H9 (cell line): ENCODE measurements at regions not wholly inside any gene's neighbourhood (a gene's known extent, or its start where the extent isn't known, plus 50 kb on each side); places are given as distances from the start of the nearest gene placed in this dataset.

ENCODE experiments used
- DNase-seq: peaks from one replicate; pipeline ENCODE4 v3.0.0-alpha.2; 2017
- H2AFZ ChIP-seq: one replicate; pipeline ENCODE4 v1.6.1; 2013; ENCODE audit warnings: mild to moderate bottlenecking, low read length, control low read depth, moderate library complexity
- H2AK5ac ChIP-seq: 2 replicates; pipeline ENCODE4 v1.6.1; 2013; ENCODE audit warnings: low read length, control low read depth, mixed read lengths; ENCODE audit not compliant: insufficient read length
- H2BK120ac ChIP-seq: one replicate; pipeline ENCODE4 v1.6.1; 2013; ENCODE audit warnings: low read depth, mild to moderate bottlenecking, low read length, control low read depth, inconsistent platforms; ENCODE audit not compliant: poor library complexity, severe bottlenecking
- H2BK12ac ChIP-seq: 2 replicates; pipeline ENCODE4 v1.6.1; 2013; ENCODE audit warnings: low read length, control low read depth, mixed read lengths, low read depth; ENCODE audit not compliant: insufficient read length
- H2BK15ac ChIP-seq: 2 replicates; pipeline ENCODE4 v1.6.1; 2013; ENCODE audit warnings: low read depth, low read length, control low read depth
- H2BK20ac ChIP-seq: one replicate; pipeline ENCODE4 v1.6.1; 2013; ENCODE audit warnings: low read depth, mild to moderate bottlenecking, low read length, control low read depth, inconsistent platforms; ENCODE audit not compliant: poor library complexity, severe bottlenecking
- H2BK5ac ChIP-seq: 2 replicates; pipeline ENCODE4 v1.6.1; 2013; ENCODE audit warnings: low read length, control low read depth, mixed read lengths; ENCODE audit not compliant: insufficient read length
- H3K14ac ChIP-seq: 2 replicates; pipeline ENCODE4 v1.6.1; 2013; ENCODE audit warnings: low read length, control low read depth; ENCODE audit not compliant: insufficient read depth
- H3K18ac ChIP-seq: 2 replicates; pipeline ENCODE4 v1.6.1; 2013; ENCODE audit warnings: low read depth, mild to moderate bottlenecking, mixed read lengths, low read length, control low read depth; ENCODE audit not compliant: insufficient read length
- H3K23ac ChIP-seq: 2 replicates; pipeline ENCODE4 v1.6.1; 2013; ENCODE audit warnings: low read length, control low read depth, mixed read lengths, low read depth; ENCODE audit not compliant: insufficient read length
- H3K23me2 ChIP-seq: 2 replicates; pipeline ENCODE4 v1.6.1; 2013; ENCODE audit warnings: low read depth, mild to moderate bottlenecking, mixed read lengths, low read length, control low read depth; ENCODE audit not compliant: insufficient read length, poor library complexity, severe bottlenecking
- H3K27ac ChIP-seq: 2 replicates; pipeline ENCODE4 v1.5.1; 2013; ENCODE audit warnings: low read length, control low read depth, mixed read lengths, low read depth; ENCODE audit not compliant: insufficient read length
- H3K27me3 ChIP-seq: 2 replicates; pipeline ENCODE4 v1.6.1; 2013; ENCODE audit warnings: low read length, control low read depth, inconsistent platforms; ENCODE audit not compliant: insufficient read depth
- H3K4ac ChIP-seq: 2 replicates; pipeline ENCODE4 v1.6.1; 2013; ENCODE audit warnings: low read depth, mild to moderate bottlenecking, control low read depth, inconsistent platforms, low read length, moderate library complexity
- H3K4me1 ChIP-seq: 2 replicates; pipeline ENCODE4 v1.6.1; 2013; ENCODE audit warnings: low read length, control low read depth, inconsistent platforms; ENCODE audit not compliant: insufficient read depth
- H3K4me2 ChIP-seq: 2 replicates; pipeline ENCODE4 v1.6.1; 2013; ENCODE audit warnings: low read length, control low read depth, mixed read lengths; ENCODE audit not compliant: insufficient read length, insufficient read depth
- H3K56ac ChIP-seq: 2 replicates; pipeline ENCODE4 v1.6.1; 2013; ENCODE audit warnings: low read depth, mild to moderate bottlenecking, mixed read lengths, low read length, control low read depth; ENCODE audit not compliant: insufficient read length
- H3K79me1 ChIP-seq: 2 replicates; pipeline ENCODE4 v1.6.1; 2013; ENCODE audit warnings: low read depth, mild to moderate bottlenecking, moderate library complexity, low read length, control low read depth, inconsistent platforms; ENCODE audit not compliant: insufficient read depth, poor library complexity, severe bottlenecking
- H3K79me2 ChIP-seq: 2 replicates; pipeline ENCODE4 v1.6.1; 2013; ENCODE audit warnings: low read length, control low read depth, inconsistent platforms; ENCODE audit not compliant: insufficient read depth
- H3K9ac ChIP-seq: 2 replicates; pipeline ENCODE4 v1.6.1; 2013; ENCODE audit warnings: low read length, control low read depth, mixed read lengths; ENCODE audit not compliant: insufficient read length; ENCODE audit errors: extremely low read depth
- H3K9me3 ChIP-seq: one replicate; pipeline ENCODE4 v1.6.1; 2013; ENCODE audit warnings: low read depth, low read length, inconsistent platforms; ENCODE audit not compliant: control insufficient read depth
- H3T11ph ChIP-seq: one replicate; pipeline ENCODE4 v1.6.1; 2013; ENCODE audit warnings: mild to moderate bottlenecking, low read length, control low read depth, inconsistent platforms
- H4K20me1 ChIP-seq: one replicate; pipeline ENCODE4 v1.6.1; 2013; ENCODE audit not compliant: control insufficient read depth, insufficient read length, insufficient read depth
- H4K5ac ChIP-seq: 2 replicates; pipeline ENCODE4 v1.6.1; 2013; ENCODE audit warnings: low read depth, mild to moderate bottlenecking, mixed read lengths, low read length, control low read depth; ENCODE audit not compliant: insufficient read length
- H4K8ac ChIP-seq: replicated peaks from 2 replicates; pipeline ENCODE4 v1.6.1; 2013; ENCODE audit warnings: low read length, control low read depth, mixed read lengths, low read depth; ENCODE audit not compliant: insufficient read length
- H4K91ac ChIP-seq: 2 replicates; pipeline ENCODE4 v1.6.1; 2013; ENCODE audit warnings: low read depth, mild to moderate bottlenecking, moderate library complexity, mixed read lengths, low read length, control low read depth; ENCODE audit not compliant: insufficient read length
- H3K27ac Mint-ChIP-seq, 3 experiments: 2 replicates in 2 of 3; 3 replicates in 1 of 3; pipeline ENCODE4 v1.8.0; 2020 to 2021; ENCODE audit warnings: mixed read lengths in 3 of 3, mild to moderate bottlenecking in 1 of 3, moderate library complexity in 1 of 3
- H3K27me3 Mint-ChIP-seq: 2 replicates; pipeline ENCODE4 v1.8.0; 2021; ENCODE audit warnings: low read depth, mild to moderate bottlenecking, moderate library complexity, mixed read lengths
- H3K36me3 Mint-ChIP-seq, 3 experiments: 2 replicates in 2 of 3; 3 replicates in 1 of 3; pipeline ENCODE4 v1.8.0; 2020 to 2021; ENCODE audit warnings: low read depth in 3 of 3, mixed read lengths in 3 of 3; ENCODE audit not compliant: insufficient read depth in 1 of 3
- H3K4me1 Mint-ChIP-seq, 2 experiments: 2 replicates each; pipeline ENCODE4 v1.8.0; 2020; ENCODE audit warnings: mixed read lengths in 2 of 2
- H3K4me3 Mint-ChIP-seq, 2 experiments: 2 replicates in 1 of 2; 3 replicates in 1 of 2; pipeline ENCODE4 v1.8.0; 2020 to 2021; ENCODE audit warnings: mild to moderate bottlenecking in 2 of 2, mixed read lengths in 2 of 2, moderate library complexity in 1 of 2
- H3K9me3 Mint-ChIP-seq, 2 experiments: 2 replicates in 1 of 2; 3 replicates in 1 of 2; pipeline ENCODE4 v1.8.0; 2020; ENCODE audit warnings: mild to moderate bottlenecking in 2 of 2, mixed read lengths in 2 of 2, moderate library complexity in 1 of 2
- WGBS: extraction: QIAGEN DNeasy Blood & Tissue Kit; methylation state at CpG from one replicate; pipeline ENCODE4 v1.1.7; 2013; ENCODE audit warnings: missing lambda C conversion rate, low lambda C conversion rate, mixed read lengths; ENCODE audit not compliant: insufficient read length; ENCODE audit errors: extremely low coverage; 5-methylcytosine and 5-hydroxymethylcytosine counted together
- TF ChIP-seq, protein P1 (sequence below): fragments of 200-600 bp; sonication (generic); conservative IDR thresholded peaks from 3 replicates; pipeline ENCODE4 v1.8.0; 2021; ENCODE audit warnings: antibody characterized with exemption, mild to moderate bottlenecking

DNA sequence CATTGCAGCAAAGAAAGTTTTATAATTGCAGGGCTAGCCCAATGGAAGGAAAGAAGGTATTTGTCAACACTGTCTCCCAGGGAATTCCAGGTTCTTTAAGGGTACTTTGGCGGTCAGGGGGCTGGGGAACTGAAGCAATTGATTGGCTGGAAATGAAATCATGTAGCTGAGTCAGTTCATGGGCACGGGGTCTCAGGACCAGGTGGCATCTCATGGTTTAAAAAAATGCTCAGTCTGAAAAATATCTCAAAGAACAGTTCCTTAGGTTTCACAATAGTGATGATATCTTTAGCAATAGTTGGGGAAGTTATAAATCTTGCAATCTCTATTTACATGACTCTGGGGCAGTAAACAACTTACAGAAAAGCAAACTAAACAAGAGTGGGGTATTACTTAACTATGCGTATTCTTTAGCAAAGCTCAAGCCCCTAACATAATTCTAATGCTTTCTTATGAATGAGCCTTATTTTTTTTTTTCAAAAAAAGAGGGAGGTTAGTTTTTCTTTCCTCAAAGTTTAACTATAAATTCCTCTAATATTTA is 376.9 kb upstream of the NRG3 start:
- no CpG with 5 or more reads among the region's 3 CpGs for WGBS
- no peak overlapping the region for H3K4me2 ChIP-seq

More for the DNA sequence above, 376.9 kb upstream of the NRG3 start:
- no peaks in the 10 kb centered on the region for H3K9me3 ChIP-seq
- no peak overlapping the region for H3K56ac ChIP-seq
- no peak overlapping the region for H2BK120ac ChIP-seq
- no peak overlapping the region for H3K27ac ChIP-seq
- no peak for DNase-seq
- peak overlapping the region in 1 of 3 experiments; percentile 21; a peak in 2 of 7 replicates for H3K27ac Mint-ChIP-seq
- H3K36me3 Mint-ChIP-seq, result 0 out of 7 replicates have a peak, but pooled peaks cover 0 to 2% (median 0%) of the 10 kb centered on the region in 3 experiments
- no peak overlapping the region for H3K9ac ChIP-seq
- no peak overlapping the region for H3K18ac ChIP-seq
- H2AK5ac ChIP-seq, result no peak overlapping the region
- no peak overlapping the region for H2AFZ ChIP-seq
- no peaks in the 10 kb centered on the region for H4K20me1 ChIP-seq
- no peak overlapping the region for H3T11ph ChIP-seq
- no peak overlapping the region for H2BK20ac ChIP-seq
- no peaks in the 10 kb centered on the region for H3K23me2 ChIP-seq
- TF ChIP-seq, protein P1, sequence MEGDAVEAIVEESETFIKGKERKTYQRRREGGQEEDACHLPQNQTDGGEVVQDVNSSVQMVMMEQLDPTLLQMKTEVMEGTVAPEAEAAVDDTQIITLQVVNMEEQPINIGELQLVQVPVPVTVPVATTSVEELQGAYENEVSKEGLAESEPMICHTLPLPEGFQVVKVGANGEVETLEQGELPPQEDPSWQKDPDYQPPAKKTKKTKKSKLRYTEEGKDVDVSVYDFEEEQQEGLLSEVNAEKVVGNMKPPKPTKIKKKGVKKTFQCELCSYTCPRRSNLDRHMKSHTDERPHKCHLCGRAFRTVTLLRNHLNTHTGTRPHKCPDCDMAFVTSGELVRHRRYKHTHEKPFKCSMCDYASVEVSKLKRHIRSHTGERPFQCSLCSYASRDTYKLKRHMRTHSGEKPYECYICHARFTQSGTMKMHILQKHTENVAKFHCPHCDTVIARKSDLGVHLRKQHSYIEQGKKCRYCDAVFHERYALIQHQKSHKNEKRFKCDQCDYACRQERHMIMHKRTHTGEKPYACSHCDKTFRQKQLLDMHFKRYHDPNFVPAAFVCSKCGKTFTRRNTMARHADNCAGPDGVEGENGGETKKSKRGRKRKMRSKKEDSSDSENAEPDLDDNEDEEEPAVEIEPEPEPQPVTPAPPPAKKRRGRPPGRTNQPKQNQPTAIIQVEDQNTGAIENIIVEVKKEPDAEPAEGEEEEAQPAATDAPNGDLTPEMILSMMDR, result no peak
- peaks cover 0 to 4% of the 10 kb centered on the region in 2 experiments; a peak in 3 of 5 replicates for H3K9me3 Mint-ChIP-seq
- H3K27me3 ChIP-seq, result no peaks in the 10 kb centered on the region
- H3K23ac ChIP-seq, result no peak overlapping the region
- no peaks in the 10 kb centered on the region for H3K27me3 Mint-ChIP-seq
- H3K79me2 ChIP-seq, result no peaks in the 10 kb centered on the region
- no peak overlapping the region for H3K4ac ChIP-seq
- H2BK15ac ChIP-seq, result no peak overlapping the region
- no peak overlapping the region for H2BK12ac ChIP-seq
- no peak overlapping the region for H4K5ac ChIP-seq
- no peak overlapping the region for H4K91ac ChIP-seq
- H4K8ac ChIP-seq, result no peak overlapping the region
- H3K79me1 ChIP-seq, result no peaks in the 10 kb centered on the region
- no peak overlapping the region for H2BK5ac ChIP-seq
- H3K14ac ChIP-seq, result no peak overlapping the region
- H3K4me3 Mint-ChIP-seq, result no peak overlapping the region
- peaks cover 0 to 5% of the 10 kb centered on the region in 2 experiments; a peak in 1 of 4 replicates for H3K4me1 Mint-ChIP-seq
- no peaks in the 10 kb centered on the region for H3K4me1 ChIP-seq
